Hematopoietic multipotent progenitor cell treated with erythropoietin and hydrocortisone succinate and interleukin-3 and kit ligand, for 4 days (in vitro differentiated cells): ENCODE measurements at regions not wholly inside any gene's neighbourhood (a gene's known extent, or its start where the extent isn't known, plus 50 kb on each side); places are given as distances from the start of the nearest gene placed in this dataset.

Experiments used
- DNase-seq: peaks from one replicate; pipeline ENCODE4 v3.0.0-alpha.2; 2015

DNA sequence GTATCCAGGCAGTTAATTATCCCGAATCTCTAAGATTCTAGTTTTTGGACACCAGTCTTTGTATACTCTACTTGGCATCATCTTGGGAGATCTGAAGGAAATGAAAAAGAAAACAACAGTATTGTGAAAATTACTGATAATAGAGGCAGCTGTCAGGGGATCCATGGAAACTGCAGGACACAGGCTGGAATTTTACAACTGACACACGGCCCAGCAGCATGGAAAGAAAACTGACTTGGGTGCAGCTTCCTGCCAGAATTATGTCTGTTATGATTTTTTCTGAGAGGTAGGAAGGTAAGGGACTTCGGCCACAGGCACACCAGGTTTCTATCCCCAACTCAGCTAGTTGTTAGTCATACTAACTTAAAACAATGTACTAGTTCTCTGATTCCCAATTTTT, 57.7 kb upstream of the ERBB4 start:
- no peak for DNase-seq

DNA sequence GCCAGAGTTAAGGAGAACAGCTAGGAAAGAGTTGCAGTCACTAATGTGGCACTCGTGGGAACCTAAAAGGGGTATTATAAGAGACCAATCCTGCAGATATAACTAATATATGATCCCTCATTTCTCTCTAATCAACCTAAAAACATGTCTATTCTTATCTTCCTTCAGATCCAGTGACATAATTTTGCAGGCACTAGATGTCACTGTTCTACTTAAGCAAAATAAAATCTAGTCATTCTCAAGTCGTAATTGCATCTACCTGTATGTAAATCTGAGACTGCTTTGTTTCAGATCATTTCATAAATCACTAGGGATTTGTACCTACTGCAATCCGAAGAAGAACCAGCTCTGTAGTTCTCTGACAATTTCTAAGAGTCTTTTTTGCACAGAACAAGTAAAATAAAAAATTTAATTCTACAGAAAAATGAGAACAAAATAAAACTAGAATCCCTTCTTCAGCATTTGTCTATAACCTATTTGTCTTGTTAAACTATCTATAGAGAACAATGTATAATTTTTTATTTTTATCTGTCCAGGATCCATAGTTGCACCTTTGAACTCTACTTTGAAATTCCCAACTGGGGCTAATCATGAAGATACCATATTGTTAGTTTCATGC, 56.5 kb upstream of the ERBB4 start:
- DNase-seq = peak; percentile 35

DNA sequence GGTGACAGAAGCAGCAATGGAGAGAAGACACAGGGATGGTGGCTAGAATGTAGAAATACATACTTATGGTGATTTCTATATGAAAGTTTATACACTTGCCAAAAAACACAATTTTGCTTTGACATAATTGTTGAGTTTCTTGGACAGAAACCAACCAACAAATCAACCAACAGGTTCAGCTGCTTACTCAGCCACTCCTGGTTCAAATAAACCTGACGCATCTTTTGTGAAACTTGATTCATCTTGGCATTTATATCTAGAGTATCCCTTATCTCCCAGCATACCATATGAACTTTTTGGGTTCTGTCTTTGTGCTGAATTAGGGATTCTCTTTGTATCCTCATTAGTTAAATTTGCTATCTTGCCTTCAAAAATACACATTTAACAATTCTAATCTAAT, 54.1 kb upstream of the ERBB4 start:
- no peak for DNase-seq
